Activated T-cell treated with anti-CD3 and anti-CD28 coated beads, Interleukin-2, amount 50 U/mL, for 24 hours (primary cell): ENCODE measurements at regions not wholly inside any gene's neighbourhood (a gene's known extent, or its start where the extent isn't known, plus 50 kb on each side); places are given as distances from the start of the nearest gene placed in this dataset.

ENCODE experiments used
- DNase-seq: peaks from one replicate; pipeline ENCODE4 v3.0.0-alpha.2; 2020
- H3K27ac Mint-ChIP-seq: 2 replicates; pipeline ENCODE4 v1.8.0; 2020; ENCODE audit warnings: mild to moderate bottlenecking, mixed read lengths
- H3K27me3 Mint-ChIP-seq: 2 replicates; pipeline ENCODE4 v1.8.0; 2020; ENCODE audit warnings: mixed read lengths
- H3K36me3 Mint-ChIP-seq: 2 replicates; pipeline ENCODE4 v1.8.0; 2020; ENCODE audit warnings: low read depth, mixed read lengths
- H3K4me1 Mint-ChIP-seq: 2 replicates; pipeline ENCODE4 v1.8.0; 2020; ENCODE audit warnings: low read depth, mixed read lengths
- H3K4me3 Mint-ChIP-seq: 2 replicates; pipeline ENCODE4 v1.8.0; 2020; ENCODE audit warnings: mild to moderate bottlenecking, moderate library complexity, mixed read lengths
- H3K9me3 Mint-ChIP-seq: 2 replicates; pipeline ENCODE4 v1.8.0; 2020; ENCODE audit warnings: mixed read lengths

GRCh38 chr5:135138116-135138850, 104.3 kb upstream of the PITX1 start:
- Mint-ChIP-seq H3K4me3 (no peak overlapping the region), H3K4me1 (no peaks in the 10 kb centered on the region), H3K9me3 (no peaks in the 10 kb centered on the region), H3K27ac (no peak overlapping the region), H3K27me3 (peaks cover 5% of the 10 kb centered on the region), H3K36me3 (no peaks in the 10 kb centered on the region)
- no peak for DNase-seq

- Mint-ChIP-seq H3K27me3 (peaks cover 8% of the 10 kb centered on the region), H3K36me3 (no peaks in the 10 kb centered on the region), H3K27ac (no peak overlapping the region), H3K4me1 (no peaks in the 10 kb centered on the region), H3K9me3 (no peaks in the 10 kb centered on the region), H3K4me3 (no peak overlapping the region)
- DNase-seq: no peak
These were observed 103.3 kb upstream of the PITX1 start for GRCh38 chr5:135137146-135137915.

- DNase-seq: no peak
- H3K9me3 Mint-ChIP-seq: no peaks in the 10 kb centered on the region
- no peak overlapping the region for H3K4me3 Mint-ChIP-seq
- no peak overlapping the region for H3K27ac Mint-ChIP-seq
- H3K27me3 Mint-ChIP-seq: peaks cover 8% of the 10 kb centered on the region
- H3K36me3 Mint-ChIP-seq: no peaks in the 10 kb centered on the region
- no peaks in the 10 kb centered on the region for H3K4me1 Mint-ChIP-seq
These were observed 102.5 kb upstream of the PITX1 start for GRCh38 chr5:135136546-135136945.

- no peaks in the 10 kb centered on the region for H3K36me3 Mint-ChIP-seq
- no peak overlapping the region for H3K27ac Mint-ChIP-seq
- no peak for DNase-seq
- peaks cover 8% of the 10 kb centered on the region for H3K27me3 Mint-ChIP-seq
- no peak overlapping the region for H3K4me3 Mint-ChIP-seq
- H3K4me1 Mint-ChIP-seq: no peaks in the 10 kb centered on the region
- no peaks in the 10 kb centered on the region for H3K9me3 Mint-ChIP-seq
These were observed 101.7 kb upstream of the PITX1 start for GRCh38 chr5:135135530-135136226.

- Mint-ChIP-seq H3K27me3 (peaks cover 8% of the 10 kb centered on the region), H3K36me3 (no peaks in the 10 kb centered on the region), H3K9me3 (no peaks in the 10 kb centered on the region), H3K4me1 (no peaks in the 10 kb centered on the region), H3K4me3 (no peak overlapping the region), H3K27ac (no peak overlapping the region)
- no peak for DNase-seq
These were observed 100.8 kb upstream of the PITX1 start for GRCh38 chr5:135134691-135135381.

GRCh38 chr5:135133698-135134515, 99.9 kb upstream of the PITX1 start:
- no peak for DNase-seq
- H3K9me3 Mint-ChIP-seq: no peaks in the 10 kb centered on the region
- peaks cover 5% of the 10 kb centered on the region for H3K4me1 Mint-ChIP-seq
- peaks cover 8% of the 10 kb centered on the region for H3K27me3 Mint-ChIP-seq
- H3K4me3 Mint-ChIP-seq: no peak overlapping the region
- H3K36me3 Mint-ChIP-seq: no peaks in the 10 kb centered on the region
- H3K27ac Mint-ChIP-seq: no peak overlapping the region

GRCh38 chr5:135133181-135133580, 99.2 kb upstream of the PITX1 start:
- H3K9me3 Mint-ChIP-seq: no peaks in the 10 kb centered on the region
- H3K27ac Mint-ChIP-seq: no peak overlapping the region
- no peak for DNase-seq
- H3K27me3 Mint-ChIP-seq: peaks cover 8% of the 10 kb centered on the region
- H3K4me3 Mint-ChIP-seq: no peak overlapping the region
- peaks cover 5% of the 10 kb centered on the region for H3K4me1 Mint-ChIP-seq
- H3K36me3 Mint-ChIP-seq: no peaks in the 10 kb centered on the region

- Mint-ChIP-seq H3K9me3 (no peaks in the 10 kb centered on the region), H3K36me3 (no peaks in the 10 kb centered on the region), H3K27me3 (peaks cover 8% of the 10 kb centered on the region), H3K4me3 (no peak overlapping the region), H3K27ac (no peak overlapping the region), H3K4me1 (peaks cover 5% of the 10 kb centered on the region)
- DNase-seq: no peak
These were observed 98.0 kb upstream of the PITX1 start for GRCh38 chr5:135131801-135132680.

DNA sequence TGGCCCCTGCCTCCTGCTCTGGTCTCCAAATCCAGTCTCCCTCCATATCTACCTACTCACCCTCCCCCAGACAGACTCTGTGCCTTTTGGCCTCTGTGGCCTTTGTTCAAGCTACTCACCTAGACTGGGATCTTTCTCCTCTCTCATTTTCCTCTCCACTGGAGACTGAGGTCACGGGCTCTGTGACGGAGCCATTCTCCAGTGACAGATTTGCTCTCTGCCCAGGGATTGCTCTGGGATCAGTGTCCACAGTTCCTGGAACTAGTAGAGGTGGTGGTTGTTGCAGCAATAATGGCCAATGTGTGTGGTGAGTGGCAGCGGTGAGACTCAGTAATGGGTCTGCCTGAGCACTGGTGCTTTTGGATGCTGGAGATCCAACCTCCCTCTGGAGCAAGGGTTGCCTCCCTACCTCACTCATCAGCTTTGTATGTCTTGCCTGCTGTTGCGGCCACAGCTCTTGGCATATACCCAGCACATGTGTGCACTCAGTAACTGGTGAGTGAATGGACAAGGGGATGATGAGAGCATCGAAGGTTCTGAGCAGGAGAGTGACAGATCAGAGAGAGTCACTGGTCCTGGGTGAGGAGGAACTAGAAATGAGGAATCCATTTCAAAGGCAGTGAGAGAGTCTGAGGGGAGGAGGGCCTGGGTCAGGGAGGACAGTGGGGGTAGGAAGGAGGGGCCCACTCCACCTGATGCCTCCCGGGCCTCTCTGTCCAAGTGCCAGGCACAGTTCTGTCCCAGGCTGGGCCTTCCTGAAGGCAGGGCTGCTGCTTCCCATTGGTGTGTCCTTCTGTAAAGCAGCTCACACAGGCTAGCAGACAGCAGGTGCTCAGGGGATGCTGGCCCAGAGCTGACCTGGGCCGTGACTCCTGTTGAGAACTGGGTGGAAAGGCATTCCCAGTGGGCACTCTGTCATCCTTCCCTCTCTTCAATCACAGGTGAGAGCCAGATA, 96.5 kb upstream of the PITX1 start:
- peaks cover 7% of the 10 kb centered on the region for H3K27me3 Mint-ChIP-seq

DNA sequence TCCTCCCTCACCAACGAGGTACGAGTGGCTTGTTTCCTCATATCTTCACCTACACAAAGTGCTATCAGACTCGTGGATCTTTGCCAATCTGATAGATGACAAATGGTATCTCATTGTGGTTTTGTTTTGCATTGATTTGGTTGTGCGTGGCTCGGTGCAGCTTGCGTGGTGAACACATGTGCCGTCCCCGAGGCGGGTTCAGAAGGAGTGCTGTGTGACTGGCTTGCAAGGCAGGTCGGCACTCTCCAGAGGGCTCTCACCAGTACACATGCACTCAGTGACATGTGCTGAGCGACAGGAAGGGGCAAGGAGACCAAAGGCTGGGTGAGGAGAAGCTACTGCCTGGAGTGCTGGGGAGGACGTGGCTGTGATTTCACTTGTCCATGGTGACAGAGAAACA, 95.3 kb upstream of the PITX1 start:
- H3K27ac Mint-ChIP-seq: no peak overlapping the region

More for the DNA sequence above, 96.5 kb upstream of the PITX1 start:
- no peak for DNase-seq
- Mint-ChIP-seq H3K4me3 (no peak overlapping the region), H3K9me3 (no peaks in the 10 kb centered on the region), H3K27ac (no peak overlapping the region), H3K4me1 (peaks cover 5% of the 10 kb centered on the region), H3K36me3 (no peaks in the 10 kb centered on the region)

GRCh38 chr5:135128361-135128760, 94.3 kb upstream of the PITX1 start:
- peaks cover 3% of the 10 kb centered on the region for H3K27me3 Mint-ChIP-seq
- no peaks in the 10 kb centered on the region for H3K9me3 Mint-ChIP-seq
- H3K36me3 Mint-ChIP-seq: no peaks in the 10 kb centered on the region
- DNase-seq: no peak
- no peak overlapping the region for H3K4me3 Mint-ChIP-seq
- peaks cover 5% of the 10 kb centered on the region for H3K4me1 Mint-ChIP-seq
- no peak overlapping the region for H3K27ac Mint-ChIP-seq

More for the DNA sequence above, 95.3 kb upstream of the PITX1 start:
- H3K4me1 Mint-ChIP-seq: peaks cover 5% of the 10 kb centered on the region
- H3K27me3 Mint-ChIP-seq: peaks cover 3% of the 10 kb centered on the region
- no peaks in the 10 kb centered on the region for H3K9me3 Mint-ChIP-seq
- H3K4me3 Mint-ChIP-seq: no peak overlapping the region
- H3K36me3 Mint-ChIP-seq: no peaks in the 10 kb centered on the region
- DNase-seq: no peak

GRCh38 chr5:135127439-135128240, 93.6 kb upstream of the PITX1 start:
- H3K27ac Mint-ChIP-seq: no peak overlapping the region
- peaks cover 5% of the 10 kb centered on the region for H3K4me1 Mint-ChIP-seq
- no peak overlapping the region for H3K4me3 Mint-ChIP-seq
- H3K9me3 Mint-ChIP-seq: no peaks in the 10 kb centered on the region
- H3K36me3 Mint-ChIP-seq: no peaks in the 10 kb centered on the region
- no peak for DNase-seq
- H3K27me3 Mint-ChIP-seq: no peaks in the 10 kb centered on the region
